GM12874 (cell line): ENCODE measurements at regions not wholly inside any gene's neighbourhood (a gene's known extent, or its start where the extent isn't known, plus 50 kb on each side); places are given as distances from the start of the nearest gene placed in this dataset.

Experiments used
- CTCF ChIP-seq: IDR thresholded peaks from 2 replicates; pipeline ENCODE4 v1.5.1; 2011; ENCODE audit warnings: low read depth, mild to moderate bottlenecking, control low read depth, low read length, moderate library complexity; ENCODE audit not compliant: insufficient read depth

GRCh38 chr12:125473501-125473900 lies 408.3 kb downstream of the AACS start:
- TF ChIP-seq CTCF: no peak

- TF ChIP-seq CTCF: no peak
These were observed 422.1 kb downstream of the AACS start for GRCh38 chr12:125487336-125487735.

DNA sequence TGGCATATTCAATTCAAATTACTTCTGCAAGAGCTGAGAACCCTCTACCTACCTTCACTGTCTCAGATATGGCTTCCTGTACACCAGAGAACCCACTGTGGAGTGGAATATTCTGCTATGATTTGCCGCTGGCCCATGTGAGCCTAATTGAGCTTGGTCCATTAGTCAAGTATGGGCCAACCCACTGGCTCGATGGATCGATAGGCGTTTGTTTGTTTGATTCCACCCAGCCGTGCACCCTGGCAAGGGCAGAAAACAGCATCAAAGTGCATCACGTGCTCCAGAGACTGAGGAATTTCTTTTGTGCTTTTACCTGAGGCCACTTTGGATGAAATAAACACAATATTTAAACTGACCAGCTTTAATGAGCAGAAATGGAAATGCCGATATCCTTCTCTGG lies 426.3 kb downstream of the AACS start:
- no peak for TF ChIP-seq CTCF

GRCh38 chr12:125492354-125493270 lies 427.4 kb downstream of the AACS start:
- TF ChIP-seq CTCF: no peak

GRCh38 chr12:125493704-125494308 lies 428.6 kb downstream of the AACS start:
- TF ChIP-seq CTCF: no peak

DNA sequence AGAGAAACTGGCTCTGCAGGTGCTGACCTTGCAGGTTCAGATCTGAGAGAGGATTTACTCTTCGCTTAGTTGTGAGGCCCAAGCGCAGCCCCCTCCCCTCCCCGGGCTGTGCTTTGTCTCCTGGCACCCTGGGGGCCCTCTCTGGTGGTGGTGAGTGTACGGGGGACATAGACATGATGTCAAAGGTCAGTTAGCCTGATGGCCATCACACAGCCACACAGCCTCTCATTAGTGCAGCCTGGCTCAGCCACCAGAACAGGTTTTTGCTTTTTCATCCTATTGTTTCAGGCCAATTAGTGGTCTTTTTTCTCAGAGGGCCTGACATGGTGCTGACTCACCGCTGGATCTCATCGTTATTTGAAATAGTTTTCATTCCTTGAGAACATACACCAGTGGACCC lies 437.9 kb downstream of the AACS start:
- no peak for TF ChIP-seq CTCF

- no peak for TF ChIP-seq CTCF
These were observed 444.0 kb downstream of the AACS start for GRCh38 chr12:125509195-125509594.
